Rectal smooth muscle tissue (tissue), 1 donor: ENCODE measurements at regions not wholly inside any gene's neighbourhood (a gene's known extent, or its start where the extent isn't known, plus 50 kb on each side); places are given as distances from the start of the nearest gene placed in this dataset.

Experiments
- H3K27ac ChIP-seq: one replicate; pipeline ENCODE4 v1.7.0; 2013; ENCODE audit warnings: low read depth, low read length, inconsistent platforms
- H3K27me3 ChIP-seq: one replicate; pipeline ENCODE4 v1.7.0; 2013; ENCODE audit warnings: low read length; ENCODE audit not compliant: control insufficient read depth, insufficient read depth
- H3K36me3 ChIP-seq: one replicate; pipeline ENCODE4 v1.7.0; 2013; ENCODE audit warnings: low read length; ENCODE audit not compliant: control insufficient read depth, insufficient read depth
- H3K4me1 ChIP-seq: one replicate; pipeline ENCODE4 v1.7.0; 2013; ENCODE audit warnings: low read length; ENCODE audit not compliant: control insufficient read depth, insufficient read depth
- H3K4me3 ChIP-seq: one replicate; pipeline ENCODE4 v1.7.0; 2013; ENCODE audit warnings: low read length
- H3K9ac ChIP-seq: one replicate; pipeline ENCODE4 v1.7.0; 2013; ENCODE audit warnings: low read length

DNA sequence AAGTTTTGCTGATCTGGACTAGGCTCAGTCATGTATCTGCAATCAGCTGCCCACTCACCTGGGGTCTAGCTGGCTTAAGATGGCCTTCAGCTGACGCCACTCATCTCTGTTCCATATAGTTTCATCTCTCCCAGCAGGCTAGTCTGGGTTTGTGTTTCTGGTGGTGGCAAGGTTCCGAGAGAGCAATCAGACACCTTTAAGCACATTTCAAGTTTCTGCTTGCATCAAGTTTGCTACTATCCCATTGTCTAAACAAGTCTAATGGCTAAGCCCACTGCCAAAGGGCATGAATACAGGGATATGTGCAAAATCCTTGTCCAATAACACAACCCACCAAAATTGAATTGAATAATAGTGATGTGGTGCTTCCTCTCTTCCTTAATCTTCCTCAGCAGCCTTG is 251.7 kb downstream of the PIK3R1 start:
- Histone ChIP-seq H3K36me3 (no peaks in the 10 kb centered on the region), H3K4me1 (no peaks in the 10 kb centered on the region), H3K9ac (no peak overlapping the region), H3K27ac (no peak overlapping the region), H3K4me3 (no peak overlapping the region), H3K27me3 (no peaks in the 10 kb centered on the region)

- no peak overlapping the region for H3K27ac ChIP-seq
- H3K9ac ChIP-seq = no peak overlapping the region
- H3K27me3 ChIP-seq = no peaks in the 10 kb centered on the region
- no peak overlapping the region for H3K4me3 ChIP-seq
- no peaks in the 10 kb centered on the region for H3K4me1 ChIP-seq
- no peaks in the 10 kb centered on the region for H3K36me3 ChIP-seq
These were observed 252.2 kb downstream of the PIK3R1 start for GRCh38 chr5:68467794-68468193.

DNA sequence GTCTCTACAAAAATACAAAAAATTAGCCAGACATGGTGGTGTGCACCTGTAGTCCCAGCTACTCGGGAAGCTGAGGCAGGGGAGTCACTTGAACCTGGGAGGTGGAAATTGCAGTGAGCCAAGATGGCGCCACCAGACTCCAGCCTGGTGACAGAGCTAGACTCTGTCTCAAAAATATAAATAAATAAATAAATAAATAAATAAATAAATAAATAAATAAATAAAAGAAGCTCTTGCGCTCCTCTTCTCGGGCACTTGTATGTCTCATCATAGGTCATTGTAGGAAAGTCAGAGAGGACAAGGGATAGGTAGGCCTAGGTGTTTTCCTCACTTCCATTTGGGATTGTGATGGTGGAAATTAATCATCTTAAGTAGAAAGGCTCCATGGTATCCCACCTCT is 252.8 kb downstream of the PIK3R1 start:
- no peaks in the 10 kb centered on the region for H3K36me3 ChIP-seq

DNA sequence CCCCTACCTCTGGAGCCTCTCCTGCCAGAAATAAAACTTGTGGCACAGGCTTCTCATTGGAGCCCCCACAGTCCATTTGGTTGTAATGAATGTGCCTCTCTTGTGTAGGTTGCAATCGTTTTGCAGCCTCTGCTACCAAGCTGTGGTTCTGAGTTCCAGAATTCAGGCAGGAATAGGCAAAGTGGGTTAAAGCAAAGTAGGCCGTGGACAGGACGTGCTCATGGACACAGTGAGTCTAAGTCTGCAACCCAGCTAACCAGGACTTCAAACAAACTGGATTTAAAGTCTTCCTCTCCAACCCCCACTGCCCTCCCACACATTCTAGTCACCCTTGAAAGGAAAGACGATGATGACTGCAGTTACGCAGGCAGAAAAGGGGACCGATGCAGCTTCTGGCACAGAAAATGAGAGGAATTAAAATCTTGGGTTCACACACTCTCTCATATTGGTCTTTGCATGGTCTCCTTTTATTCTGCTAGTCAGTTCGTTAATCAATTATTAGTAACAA is 260.0 kb downstream of the PIK3R1 start:
- Histone ChIP-seq H3K36me3 (no peaks in the 10 kb centered on the region), H3K27me3 (no peaks in the 10 kb centered on the region), H3K4me3 (no peak overlapping the region), H3K27ac (no peak overlapping the region), H3K9ac (no peak overlapping the region), H3K4me1 (peaks cover 5% of the 10 kb centered on the region)

More for the DNA sequence above, 252.8 kb downstream of the PIK3R1 start:
- no peak overlapping the region for H3K4me3 ChIP-seq
- H3K27me3 ChIP-seq = no peaks in the 10 kb centered on the region
- no peak overlapping the region for H3K9ac ChIP-seq
- H3K27ac ChIP-seq = no peak overlapping the region
- H3K4me1 ChIP-seq = no peaks in the 10 kb centered on the region

GRCh38 chr5:68476854-68477253 is 261.3 kb downstream of the PIK3R1 start:
- Histone ChIP-seq H3K4me1 (peaks cover 5% of the 10 kb centered on the region), H3K9ac (no peak overlapping the region), H3K27me3 (no peaks in the 10 kb centered on the region), H3K4me3 (no peak overlapping the region), H3K27ac (no peak overlapping the region), H3K36me3 (no peaks in the 10 kb centered on the region)

DNA sequence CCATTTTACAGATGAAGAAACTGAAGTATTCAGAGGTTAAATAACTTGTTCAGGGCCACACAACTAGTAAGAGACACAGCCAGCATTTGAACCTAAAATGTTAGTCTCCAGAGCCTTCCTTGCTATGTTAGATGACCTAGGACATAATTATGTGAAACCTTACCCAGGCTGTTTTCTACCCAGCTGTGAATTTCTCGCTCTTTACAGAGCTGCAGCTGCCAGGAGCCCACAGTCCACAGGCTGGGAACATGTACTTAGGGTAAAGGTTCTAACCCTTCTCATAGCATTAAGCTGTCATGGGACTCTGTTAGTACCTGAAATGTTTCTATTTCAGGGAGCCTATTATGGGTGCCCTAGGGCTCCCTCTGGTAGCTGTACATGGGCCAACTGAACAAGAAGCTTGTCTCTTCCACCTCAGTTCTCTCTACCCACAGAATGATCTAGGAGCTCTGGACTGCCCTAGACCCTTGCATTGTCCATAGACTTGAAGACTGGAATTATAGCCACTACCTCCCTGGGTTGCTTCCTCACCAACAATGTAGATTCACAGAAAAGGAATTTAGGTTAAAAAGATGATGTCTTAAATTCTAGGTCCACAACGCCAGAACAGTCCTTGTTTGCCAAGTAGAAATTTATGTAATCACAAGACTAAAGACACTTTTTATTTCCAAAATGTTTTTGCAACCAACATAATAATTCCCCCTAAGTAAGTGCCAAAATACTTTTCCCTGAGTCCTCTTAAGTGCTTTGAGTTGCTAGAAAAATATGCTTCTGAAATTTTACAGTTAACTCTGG is 262.9 kb downstream of the PIK3R1 start:
- H3K36me3 ChIP-seq = no peaks in the 10 kb centered on the region
- no peak overlapping the region for H3K9ac ChIP-seq
- peak overlapping the region; percentile 5 for H3K27ac ChIP-seq
- no peak overlapping the region for H3K4me3 ChIP-seq
- H3K27me3 ChIP-seq = no peaks in the 10 kb centered on the region
- H3K4me1 ChIP-seq = peaks cover 5% of the 10 kb centered on the region

- no peak overlapping the region for H3K27ac ChIP-seq
- H3K4me3 ChIP-seq = no peak overlapping the region
- H3K36me3 ChIP-seq = no peaks in the 10 kb centered on the region
- no peak overlapping the region for H3K9ac ChIP-seq
- H3K4me1 ChIP-seq = peaks cover 5% of the 10 kb centered on the region
- no peaks in the 10 kb centered on the region for H3K27me3 ChIP-seq
These were observed 264.0 kb downstream of the PIK3R1 start for GRCh38 chr5:68479524-68479923.

DNA sequence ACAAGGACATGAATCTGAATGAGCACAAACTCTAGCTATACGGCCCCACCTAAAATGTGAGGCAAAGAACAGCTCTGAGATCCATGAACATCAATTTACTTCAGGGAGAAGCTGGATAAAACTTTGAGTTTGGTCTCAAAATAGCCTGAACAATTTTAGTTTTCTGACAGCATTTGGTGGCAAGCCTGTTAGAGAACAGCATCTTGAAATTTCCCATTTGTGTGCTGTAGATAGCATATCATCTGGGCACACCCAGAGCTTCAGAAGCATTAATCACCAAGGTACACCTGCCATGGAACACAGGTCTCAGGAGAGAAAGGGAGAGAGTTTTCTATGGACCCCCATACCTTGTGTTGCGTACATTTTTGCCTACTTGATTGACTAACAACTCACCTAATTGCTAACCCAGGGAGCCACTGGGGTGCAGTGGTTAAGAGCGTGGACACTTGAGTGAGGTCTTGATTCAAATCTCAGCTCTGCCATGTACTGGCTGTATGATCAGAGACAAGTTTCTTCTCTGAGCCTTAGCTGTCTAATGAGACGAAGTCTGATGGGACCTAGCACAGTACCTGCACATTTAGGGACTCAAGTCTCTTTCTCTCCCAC is 264.9 kb downstream of the PIK3R1 start:
- no peak overlapping the region for H3K4me3 ChIP-seq
- no peak overlapping the region for H3K9ac ChIP-seq
- H3K4me1 ChIP-seq = peaks cover 5% of the 10 kb centered on the region
- H3K27me3 ChIP-seq = no peaks in the 10 kb centered on the region
- no peak overlapping the region for H3K27ac ChIP-seq
- H3K36me3 ChIP-seq = no peaks in the 10 kb centered on the region

DNA sequence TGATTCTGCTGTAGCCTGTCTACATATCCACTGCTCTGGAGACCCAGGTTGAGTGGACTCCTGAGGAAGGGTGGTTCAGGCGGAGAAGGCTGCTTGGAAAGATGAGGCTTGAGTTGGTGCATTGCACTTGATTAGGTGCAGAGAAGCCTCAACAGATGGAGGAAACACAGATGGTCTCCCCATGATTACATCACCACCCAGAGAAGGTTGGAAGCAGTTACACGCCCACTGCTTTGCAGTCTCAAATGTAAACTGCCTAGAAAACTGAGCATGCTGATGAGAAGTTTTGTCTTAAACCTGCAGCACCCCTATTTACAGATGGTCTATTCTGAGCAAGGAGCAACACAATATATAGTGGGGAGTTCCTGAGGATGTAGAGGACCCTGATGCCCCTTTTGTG is 266.6 kb downstream of the PIK3R1 start:
- Histone ChIP-seq H3K9ac (no peak overlapping the region), H3K4me1 (peaks cover 5% of the 10 kb centered on the region), H3K4me3 (no peak overlapping the region), H3K27ac (no peak overlapping the region), H3K36me3 (no peaks in the 10 kb centered on the region), H3K27me3 (no peaks in the 10 kb centered on the region)

DNA sequence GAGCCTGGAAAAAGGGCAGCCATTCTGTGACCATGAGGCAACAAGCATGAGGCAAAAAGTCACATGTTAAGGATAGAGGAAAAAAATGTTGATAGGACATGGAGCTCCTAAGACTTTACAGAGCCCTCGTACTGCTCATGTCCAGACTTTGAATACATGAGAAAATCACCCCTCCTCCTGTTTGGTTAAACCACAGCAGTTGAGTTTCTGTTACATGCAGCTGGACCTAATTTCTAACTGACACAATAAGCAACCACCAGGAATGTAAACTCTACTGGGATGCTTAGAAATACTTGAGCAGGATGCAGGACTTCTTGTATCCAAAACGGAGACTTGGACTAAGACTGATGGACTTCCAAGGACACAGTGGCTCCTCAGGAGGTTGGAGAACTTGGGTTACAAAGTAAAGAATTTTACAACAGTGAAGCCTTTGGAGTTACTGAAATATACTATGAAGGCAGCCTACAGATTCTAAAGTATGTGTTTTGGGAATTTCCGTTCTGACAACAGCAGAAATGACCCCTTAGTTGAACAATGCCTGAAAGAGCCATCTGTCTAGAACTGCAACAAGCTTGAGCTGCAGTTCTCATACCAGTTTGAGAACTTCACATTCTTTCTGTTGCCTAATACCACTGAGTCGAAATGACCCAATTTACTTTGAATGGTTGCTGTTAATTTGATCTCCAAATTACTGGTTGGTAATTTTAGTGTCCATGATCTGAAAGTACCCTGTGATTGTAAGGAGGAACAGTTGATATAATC is 268.9 kb downstream of the PIK3R1 start:
- Histone ChIP-seq H3K27ac (no peak overlapping the region), H3K4me1 (no peaks in the 10 kb centered on the region), H3K36me3 (no peaks in the 10 kb centered on the region), H3K9ac (no peak overlapping the region), H3K4me3 (no peak overlapping the region), H3K27me3 (no peaks in the 10 kb centered on the region)

DNA sequence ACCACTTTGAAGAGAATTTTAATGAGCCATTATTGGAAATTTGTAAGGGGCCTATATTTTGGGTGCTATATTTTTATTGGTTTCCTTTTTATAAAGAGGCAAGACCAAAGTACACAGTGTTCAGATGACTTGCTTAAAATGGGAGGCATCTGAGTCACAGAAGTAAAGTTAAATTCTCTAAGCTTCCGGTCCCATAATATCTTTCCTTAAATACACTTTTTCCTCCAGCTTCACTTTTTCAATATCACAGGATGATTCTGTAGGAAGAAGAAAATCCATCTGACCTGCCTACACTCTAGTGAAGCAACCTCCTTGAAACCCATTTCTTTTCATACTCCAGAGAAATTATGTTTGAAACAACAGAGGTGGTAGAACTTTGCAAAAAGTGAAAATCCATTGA is 274.0 kb downstream of the PIK3R1 start:
- no peak overlapping the region for H3K4me3 ChIP-seq
- no peaks in the 10 kb centered on the region for H3K36me3 ChIP-seq
- H3K27me3 ChIP-seq = no peaks in the 10 kb centered on the region
- no peak overlapping the region for H3K27ac ChIP-seq
- no peak overlapping the region for H3K9ac ChIP-seq
- no peaks in the 10 kb centered on the region for H3K4me1 ChIP-seq

- H3K27me3 ChIP-seq = no peaks in the 10 kb centered on the region
- H3K36me3 ChIP-seq = no peaks in the 10 kb centered on the region
- no peaks in the 10 kb centered on the region for H3K4me1 ChIP-seq
- H3K4me3 ChIP-seq = no peak overlapping the region
- no peak overlapping the region for H3K27ac ChIP-seq
- H3K9ac ChIP-seq = no peak overlapping the region
These were observed 274.9 kb downstream of the PIK3R1 start for GRCh38 chr5:68490406-68490805.
